Tibial nerve (tissue), 4 donors: ENCODE measurements at regions not wholly inside any gene's neighbourhood (a gene's known extent, or its start where the extent isn't known, plus 50 kb on each side); places are given as distances from the start of the nearest gene placed in this dataset.

Experiments
- EP300 ChIP-seq, 2 donors: sonication (generic); formaldehyde crosslinking; IDR thresholded peaks; one replicate each; pipeline ENCODE4 v1.6.1; 2017; ENCODE audit warnings: antibody characterized with exemption in 2 of 2, mild to moderate bottlenecking in 1 of 2
- POLR2A ChIP-seq, 2 donors: fragments of 450-650 bp; IDR thresholded peaks; one replicate each; pipeline ENCODE4 v1.6.1; 2017; ENCODE audit warnings: antibody characterized with exemption in 2 of 2, mild to moderate bottlenecking in 2 of 2, moderate library complexity in 2 of 2
- TF ChIP-seq, protein P1 (sequence below), 5 experiments: fragments of 200-600 bp in 3 of 5; fragments of 450-650 bp in 2 of 5; sonication (generic) in 3 of 5; IDR thresholded peaks; one replicate each; pipeline ENCODE4 v1.5.1; 2016 to 2019; ENCODE audit warnings: antibody characterized with exemption in 5 of 5, mild to moderate bottlenecking in 3 of 5, moderate library complexity in 2 of 5

GRCh38 chr13:47665043-47665442, 336.0 kb downstream of the SUCLA2 start:
- TF ChIP-seq, protein P1, sequence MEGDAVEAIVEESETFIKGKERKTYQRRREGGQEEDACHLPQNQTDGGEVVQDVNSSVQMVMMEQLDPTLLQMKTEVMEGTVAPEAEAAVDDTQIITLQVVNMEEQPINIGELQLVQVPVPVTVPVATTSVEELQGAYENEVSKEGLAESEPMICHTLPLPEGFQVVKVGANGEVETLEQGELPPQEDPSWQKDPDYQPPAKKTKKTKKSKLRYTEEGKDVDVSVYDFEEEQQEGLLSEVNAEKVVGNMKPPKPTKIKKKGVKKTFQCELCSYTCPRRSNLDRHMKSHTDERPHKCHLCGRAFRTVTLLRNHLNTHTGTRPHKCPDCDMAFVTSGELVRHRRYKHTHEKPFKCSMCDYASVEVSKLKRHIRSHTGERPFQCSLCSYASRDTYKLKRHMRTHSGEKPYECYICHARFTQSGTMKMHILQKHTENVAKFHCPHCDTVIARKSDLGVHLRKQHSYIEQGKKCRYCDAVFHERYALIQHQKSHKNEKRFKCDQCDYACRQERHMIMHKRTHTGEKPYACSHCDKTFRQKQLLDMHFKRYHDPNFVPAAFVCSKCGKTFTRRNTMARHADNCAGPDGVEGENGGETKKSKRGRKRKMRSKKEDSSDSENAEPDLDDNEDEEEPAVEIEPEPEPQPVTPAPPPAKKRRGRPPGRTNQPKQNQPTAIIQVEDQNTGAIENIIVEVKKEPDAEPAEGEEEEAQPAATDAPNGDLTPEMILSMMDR (IDR thresholded peaks at IDR 0.05): no peak
- TF ChIP-seq POLR2A (IDR thresholded peaks at IDR 0.05) (no peak), EP300 (IDR thresholded peaks at IDR 0.05) (no peak)
